ENCODE measurements at regions not wholly inside any gene's neighbourhood (a gene's known extent, or its start where the extent isn't known, plus 50 kb on each side); places are given as distances from the start of the nearest gene placed in this dataset.

GRCh38 chr4:130896920-130897319 lies 1801.0 kb downstream of the C4orf33 start:
- ChIA-PET CTCF (no interaction called here), POLR2A (ENCODE audit: unreplicated experiment) (no interaction called here)
- Histone ChIP-seq H3K27me3 (ENCODE audit: control insufficient read depth, insufficient read depth, low read length) (no peaks in the 10 kb centered on the region), H2AFZ (replicated peaks; ENCODE audit: low read length, poor library complexity) (no peak overlapping the region), H2AK5ac (ENCODE audit: low read depth, low read length) (no peak overlapping the region), H3K4me2 (ENCODE audit: low read depth, low read length) (no peak overlapping the region), H3K56ac (ENCODE audit: extremely low read depth, insufficient read depth, low read length) (no peak overlapping the region), H3K9ac (ENCODE audit: low read depth, low read length) (no peak overlapping the region), H4K8ac (ENCODE audit: low read depth in 2 of 2, low read length in 2 of 2) (no peak overlapping the region), H3K79me1 (ENCODE audit: low read depth in 1 of 2, low read length in 2 of 2) (no peaks in the 10 kb centered on the region), H2AK9ac (replicated peaks; ENCODE audit: low read depth, low read length, poor library complexity) (no peak overlapping the region), H3K36me3 (ENCODE audit: control insufficient read depth, insufficient read depth, low read length) (no peaks in the 10 kb centered on the region), H3K4me1 (ENCODE audit: control insufficient read depth, insufficient read depth, low read length) (no peaks in the 10 kb centered on the region), H3K23ac (ENCODE audit: low read depth, low read length) (no peak overlapping the region), H2BK5ac (ENCODE audit: low read depth, low read length, poor library complexity, severe bottlenecking) (no peak overlapping the region), H3K9me1 (ENCODE audit: insufficient read depth, low read length) (no peaks in the 10 kb centered on the region), H3K9me3 (ENCODE audit: control insufficient read depth, insufficient read depth, low read length) (peaks cover 2% of the 10 kb centered on the region; the same call in 1 of the 2 replicates), H3K4me3 (ENCODE audit: insufficient read depth, low read depth, low read length) (no peak overlapping the region), H3K4ac (ENCODE audit: low read depth, low read length) (no peak overlapping the region), H4K20me1 (ENCODE audit: insufficient read depth, low read length) (no peaks in the 10 kb centered on the region), H2BK20ac (ENCODE audit: low read depth, low read length) (no peak overlapping the region), H2BK120ac (ENCODE audit: low read depth, low read length) (no peak overlapping the region), H4K5ac (ENCODE audit: low read depth, low read length) (no peak overlapping the region), H3K27ac (ENCODE audit: insufficient read depth, low read length) (no peak overlapping the region), H4K91ac (ENCODE audit: insufficient read depth, low read depth, low read length) (no peak overlapping the region), H3K14ac (replicated peaks; ENCODE audit: low read depth, low read length) (no peak overlapping the region), H3K18ac (ENCODE audit: low read depth, low read length) (no peak overlapping the region), H2BK15ac (ENCODE audit: low read depth, low read length) (no peak overlapping the region)
- ATAC-seq (ENCODE audit: low read depth) (no peak), DNase-seq (no peak)
- intact Hi-C loops (cut with micrococcal nuclease) (no loop called here), in situ Hi-C loops (cut with MboI; ENCODE audit: low sequenced_read_pairs) (no loop called here), dilution Hi-C loops (cut with HindIII; ENCODE audit: low sequenced_read_pairs, unreplicated experiment) (no loop called here)
- no TSS peak for BruUV-seq (replicated peaks)
- TF ChIP-seq SMC3 (IDR thresholded peaks at IDR 0.05; ENCODE audit: low read depth, low read length) (no peak), MAFK (IDR thresholded peaks at IDR 0.05; ENCODE audit: low read depth, low read length) (no peak), RCOR1 (IDR thresholded peaks at IDR 0.05; ENCODE audit: insufficient replicate concordance, low read length) (no peak), USF2 (IDR thresholded peaks at IDR 0.05; ENCODE audit: low read depth, low read length) (no peak), CHD1 (IDR thresholded peaks at IDR 0.05; ENCODE audit: low read depth, low read length) (no peak), RFX5 (IDR thresholded peaks at IDR 0.05; ENCODE audit: low read depth, low read length) (no peak), RAD21 (IDR thresholded peaks at IDR 0.05; ENCODE audit: low read length) (no peak), CEBPB (IDR thresholded peaks at IDR 0.05; ENCODE audit: low read depth, low read length) (no peak), POLR2A (IDR thresholded peaks at IDR 0.05; ENCODE audit: low read depth, low read length) (no peak), FOS (IDR thresholded peaks at IDR 0.05; ENCODE audit: low read depth, low read length) (no peak)

Measured in IMR-90 (cell line).